ENCODE measurements at regions not wholly inside any gene's neighbourhood (a gene's known extent, or its start where the extent isn't known, plus 50 kb on each side); places are given as distances from the start of the nearest gene placed in this dataset.

GRCh38 chr6:163667372-163668060, 253.0 kb downstream of the QKI start:
- no peak for TF ChIP-seq CTCF (conservative IDR thresholded peaks at IDR 0.05; ENCODE audit: low read length)
- no peak for TF ChIP-seq EZH2phosphoT487 (IDR thresholded peaks at IDR 0.05; ENCODE audit: borderline replicate concordance)
